NCI-H748 treated with DMSO at 0.1 percent for 48 hours (cell line): ENCODE measurements at regions not wholly inside any gene's neighbourhood (a gene's known extent, or its start where the extent isn't known, plus 50 kb on each side); places are given as distances from the start of the nearest gene placed in this dataset.
"Not testable (repeated sequence)": the region's sequence is repeated elsewhere in the genome, so short reads cannot be mapped to it uniquely, and the experiment has no call there.

ENCODE experiments used
- DNase-seq: peaks from one replicate; lab custom pipeline; 2025; lab: John Stamatoyannopoulos, UW

DNA sequence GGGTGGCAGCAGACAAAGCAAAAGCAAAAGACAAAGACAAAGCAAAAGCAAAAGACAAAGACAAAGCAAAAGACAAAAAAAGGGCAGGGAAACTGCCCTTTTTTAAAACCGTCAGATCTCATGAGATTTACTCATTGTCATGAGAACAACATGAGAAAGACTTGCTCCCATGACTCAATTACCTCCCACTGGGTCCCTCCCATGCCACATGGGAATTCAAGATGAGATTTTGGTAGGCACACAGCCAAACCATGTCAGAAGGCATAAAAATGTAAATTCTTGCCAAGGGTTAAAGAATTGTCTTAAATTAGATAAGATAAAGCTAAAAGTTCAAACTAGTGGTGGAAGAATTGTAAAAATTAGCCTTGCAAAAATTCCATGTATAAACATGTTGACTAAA, 419.7 kb downstream of the TRAM1L1 start:
- DNase-seq: no peak

DNA sequence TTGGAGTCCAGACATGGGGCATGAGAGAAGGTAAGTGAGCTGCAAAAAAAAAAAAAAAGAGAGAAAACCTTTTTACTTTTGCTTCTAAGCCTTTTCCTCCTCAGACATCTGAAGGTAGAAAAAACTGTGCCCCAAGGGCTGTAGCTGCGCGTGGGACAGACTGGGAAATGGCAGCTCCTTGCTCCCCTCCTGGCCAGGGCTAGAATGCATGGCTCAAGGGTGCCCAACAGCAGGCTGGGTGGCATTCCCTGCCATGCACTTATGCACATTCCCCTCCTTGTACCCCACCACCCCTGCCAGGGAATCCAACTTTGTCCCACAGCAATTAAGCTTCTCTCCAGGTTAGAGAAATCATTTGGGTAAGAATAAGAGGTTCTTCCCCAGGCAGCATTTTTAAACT, 421.2 kb downstream of the TRAM1L1 start:
- no peak for DNase-seq

DNA sequence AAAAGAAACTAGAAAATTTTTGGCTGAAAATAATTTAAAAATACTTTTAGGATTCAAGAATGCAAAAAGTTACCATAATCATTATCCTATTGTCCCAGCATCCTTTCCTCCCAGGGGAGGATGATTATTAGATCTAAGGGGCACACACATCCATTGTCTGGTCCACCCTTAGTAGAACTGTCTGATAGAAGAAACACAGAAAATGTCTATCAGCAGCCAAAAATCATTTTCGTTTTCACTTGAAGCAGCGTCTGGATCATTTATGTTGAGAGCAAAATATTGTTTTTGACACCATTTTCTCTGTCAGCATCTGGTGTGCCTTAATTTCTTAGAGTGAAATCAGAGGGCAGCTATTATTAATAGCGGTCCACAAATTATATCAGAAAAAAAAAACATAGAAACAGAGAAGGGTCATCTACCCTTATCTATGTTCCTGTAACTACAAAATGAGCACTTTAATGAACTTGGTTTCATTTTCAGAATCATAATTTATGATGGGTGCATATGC, 446.3 kb downstream of the TRAM1L1 start:
- DNase-seq: no peak

DNA sequence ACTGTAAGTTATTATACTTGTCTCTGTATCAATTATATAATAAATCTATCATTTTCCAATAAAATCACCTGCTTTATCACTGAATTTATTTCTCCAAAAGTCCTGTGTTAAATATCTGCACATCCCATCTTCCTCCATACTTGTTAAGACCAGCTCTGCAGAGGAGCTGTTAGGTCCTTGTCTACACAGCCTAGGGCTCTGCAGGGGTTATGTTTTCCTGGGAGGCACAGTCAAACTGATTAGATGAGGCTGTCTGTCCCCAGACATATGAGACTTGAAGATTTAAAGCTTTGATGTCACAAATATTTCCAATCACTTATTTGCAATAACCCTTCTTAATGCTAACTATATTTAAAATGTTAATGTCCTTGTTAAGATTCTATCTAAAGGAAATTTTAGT, 446.8 kb downstream of the TRAM1L1 start:
- DNase-seq: no peak

DNA sequence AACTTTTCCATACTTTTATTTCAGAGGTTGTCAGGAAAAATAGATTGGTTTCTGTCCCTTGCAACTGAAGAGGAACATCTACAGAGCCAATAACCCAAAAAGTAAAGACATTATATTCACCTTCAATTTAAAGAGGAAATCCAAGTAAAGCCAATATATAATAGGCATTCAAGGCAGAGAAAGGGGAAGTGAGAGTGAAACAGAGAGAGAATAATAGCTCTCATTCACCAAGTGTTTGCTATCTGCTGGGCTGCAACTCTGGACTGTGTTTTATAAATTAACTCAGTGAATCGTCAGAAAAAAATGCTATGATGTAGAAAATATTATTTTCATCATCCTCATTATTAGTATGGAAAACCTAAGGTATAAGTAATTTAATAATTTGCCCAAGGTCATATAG, 448.5 kb downstream of the TRAM1L1 start:
- DNase-seq: no peak

DNA sequence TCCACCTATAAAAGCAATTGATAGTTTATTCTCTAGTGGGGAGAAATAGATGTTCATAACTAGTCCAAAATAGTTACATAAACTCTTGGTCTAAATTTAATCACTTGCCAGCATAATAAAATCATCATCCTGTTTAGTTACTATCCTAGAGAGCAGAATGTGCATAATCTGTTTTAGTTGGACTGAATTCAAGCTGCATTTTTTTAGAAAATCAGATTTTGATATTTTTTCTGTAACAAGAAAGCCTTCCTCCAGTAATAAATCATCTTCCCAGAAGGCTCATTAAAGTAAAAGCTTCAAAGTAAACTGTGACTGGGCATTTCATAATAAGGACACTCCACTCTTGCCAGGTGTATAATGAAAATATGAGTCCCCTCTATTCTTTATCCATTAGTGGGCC, 453.1 kb downstream of the TRAM1L1 start:
- DNase-seq: no peak

DNA sequence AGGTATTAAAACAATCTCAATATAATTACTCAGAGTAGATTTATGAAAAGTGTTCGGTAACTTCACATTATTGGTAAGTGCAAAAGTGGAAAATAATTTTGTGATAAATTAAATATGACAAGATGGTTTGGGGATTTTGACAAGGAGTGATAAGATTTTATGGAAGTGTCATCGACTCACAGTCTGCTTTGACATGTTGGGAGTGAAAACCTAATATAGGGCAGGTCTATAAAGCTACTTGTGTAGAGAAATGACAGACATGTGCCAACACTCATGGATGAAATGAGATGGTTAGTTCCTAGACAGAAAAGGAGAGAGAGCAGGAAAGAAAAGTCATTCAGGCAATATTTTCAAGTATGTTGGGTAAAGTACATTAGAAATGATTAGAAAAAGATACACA, 456.8 kb downstream of the TRAM1L1 start:
- no peak for DNase-seq

DNA sequence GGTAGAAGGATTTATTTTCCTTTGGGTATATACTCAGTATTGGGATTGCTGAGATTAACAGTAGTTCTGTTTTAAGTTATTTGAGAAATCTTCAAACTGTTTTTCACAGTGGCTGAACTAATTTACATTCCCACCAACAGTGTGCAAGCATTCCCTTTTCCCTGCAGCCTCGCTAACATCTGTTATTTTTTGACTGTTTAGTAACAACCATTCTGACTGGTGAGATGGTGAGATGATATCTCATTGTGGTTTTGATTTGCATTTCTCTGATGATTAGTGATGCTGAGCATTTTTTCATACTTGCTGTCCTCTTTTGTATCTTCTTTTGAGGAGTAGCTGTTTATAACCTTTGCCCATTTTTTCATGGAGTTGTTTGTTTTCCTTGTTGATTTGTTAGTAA, 457.8 kb downstream of the TRAM1L1 start:
- no peak for DNase-seq

DNA sequence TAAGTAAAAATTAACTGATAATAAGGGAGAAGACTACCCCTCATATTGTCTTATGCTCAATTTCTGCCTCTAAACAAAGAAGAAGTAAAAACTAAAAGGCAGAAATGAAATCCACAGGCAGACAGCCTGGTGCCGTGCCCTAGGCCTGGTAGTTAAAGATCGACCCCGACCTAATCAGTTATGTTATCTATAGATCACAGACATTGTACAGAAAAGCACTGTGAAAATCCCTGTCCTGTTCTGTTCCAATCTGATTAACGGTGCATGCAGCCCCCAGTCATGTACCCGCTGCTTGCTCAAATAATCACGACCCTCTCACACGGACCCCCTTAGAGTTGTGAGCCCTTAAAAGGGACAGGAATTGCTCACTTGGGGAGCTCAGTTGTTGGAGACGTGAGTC, 465.9 kb downstream of the TRAM1L1 start:
- DNase-seq: not testable (repeated sequence)

DNA sequence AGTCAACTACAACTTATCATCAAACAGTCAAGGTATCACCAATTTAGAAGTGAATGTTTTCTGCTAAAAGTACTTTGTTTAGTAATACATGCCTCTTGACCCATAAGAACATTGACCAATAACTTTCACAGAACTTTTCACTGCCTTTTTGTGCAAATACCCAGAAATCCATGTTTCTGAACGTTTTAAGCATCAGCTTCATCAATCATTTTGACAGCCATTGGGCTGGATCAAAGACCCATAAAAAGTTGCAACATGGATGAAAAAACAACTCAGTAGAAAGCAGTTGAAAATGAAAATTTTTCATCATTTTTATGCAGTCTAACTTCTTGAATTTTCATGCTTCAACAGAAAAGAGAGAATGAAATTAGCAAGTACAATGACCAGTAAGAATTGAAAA, 466.7 kb downstream of the TRAM1L1 start:
- DNase-seq: no peak

DNA sequence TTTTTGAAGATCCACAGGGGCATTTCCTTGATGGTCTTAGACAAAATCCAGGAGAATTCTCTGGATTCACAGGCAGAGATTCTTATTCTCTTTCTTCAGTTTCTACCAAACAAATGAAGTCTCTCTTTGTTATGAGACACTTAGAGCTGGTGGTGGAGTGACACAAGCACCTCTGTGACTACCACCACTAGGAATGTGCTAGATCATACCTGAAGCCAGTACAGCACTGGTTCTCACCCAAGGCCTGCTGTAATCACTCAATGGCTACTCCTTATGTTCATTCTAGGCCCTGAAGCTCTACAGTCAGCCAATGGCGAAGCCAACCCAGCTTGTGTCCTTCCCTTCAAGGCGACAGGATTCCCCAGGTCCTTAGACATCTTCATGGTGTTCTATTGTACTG, 482.3 kb downstream of the TRAM1L1 start:
- no peak for DNase-seq

DNA sequence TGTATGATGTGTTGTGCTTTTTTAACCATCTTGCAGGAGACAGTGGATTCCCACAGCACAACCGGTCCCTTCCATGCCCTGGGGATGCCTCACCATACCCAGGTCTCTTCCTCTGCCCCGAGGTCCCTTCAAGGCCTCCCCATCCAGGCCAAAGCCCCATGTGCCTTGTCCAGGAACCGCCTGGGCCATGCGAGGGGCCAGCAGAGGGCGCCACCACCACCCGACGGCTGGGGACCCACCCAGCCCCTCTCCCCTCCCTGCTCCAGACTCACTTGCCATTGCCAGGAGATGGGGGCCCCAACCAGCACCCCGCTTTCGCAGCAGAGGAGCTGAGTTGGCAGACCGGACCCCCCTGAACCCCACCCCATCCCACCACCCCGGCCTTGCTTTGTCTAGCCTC, 485.5 kb downstream of the TRAM1L1 start:
- no peak for DNase-seq

DNA sequence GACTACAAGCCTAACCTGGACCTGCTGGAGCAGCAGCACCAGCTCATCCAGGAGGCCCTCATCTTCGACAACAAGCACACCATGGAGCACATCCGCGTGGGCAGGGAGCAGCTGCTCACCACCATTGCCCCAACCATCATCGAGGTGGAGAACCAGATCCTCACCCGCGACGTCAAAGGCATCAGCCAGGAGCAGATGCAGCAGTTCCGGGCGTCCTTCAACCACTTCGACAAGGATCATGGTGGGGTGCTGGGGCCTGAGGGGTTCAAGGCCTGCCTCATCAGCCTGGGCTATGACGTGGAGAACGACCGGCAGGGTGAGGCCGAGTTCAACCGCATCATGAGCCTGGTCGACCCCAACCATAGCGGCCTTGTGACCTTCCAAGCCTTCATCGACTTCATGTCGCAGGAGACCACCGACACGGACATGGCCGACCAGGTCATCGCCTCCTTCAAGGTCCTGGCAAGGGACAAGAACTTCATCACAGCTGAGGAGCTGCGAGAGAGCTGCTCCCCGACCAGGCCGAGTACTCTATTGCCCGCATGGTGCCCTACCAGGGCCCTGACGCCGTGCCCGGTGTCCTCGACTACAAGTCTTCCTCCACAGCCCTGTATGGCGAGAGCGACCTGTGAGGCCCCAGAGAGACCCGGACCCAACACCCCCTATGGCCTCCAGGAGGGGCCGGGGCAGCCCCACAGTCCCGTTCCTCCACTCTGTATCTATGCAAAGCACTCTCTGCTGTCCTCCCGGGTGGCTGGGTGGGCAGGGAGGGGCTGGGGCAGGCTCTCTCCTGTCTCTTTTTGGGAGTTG, 486.2 kb downstream of the TRAM1L1 start:
- no peak for DNase-seq

DNA sequence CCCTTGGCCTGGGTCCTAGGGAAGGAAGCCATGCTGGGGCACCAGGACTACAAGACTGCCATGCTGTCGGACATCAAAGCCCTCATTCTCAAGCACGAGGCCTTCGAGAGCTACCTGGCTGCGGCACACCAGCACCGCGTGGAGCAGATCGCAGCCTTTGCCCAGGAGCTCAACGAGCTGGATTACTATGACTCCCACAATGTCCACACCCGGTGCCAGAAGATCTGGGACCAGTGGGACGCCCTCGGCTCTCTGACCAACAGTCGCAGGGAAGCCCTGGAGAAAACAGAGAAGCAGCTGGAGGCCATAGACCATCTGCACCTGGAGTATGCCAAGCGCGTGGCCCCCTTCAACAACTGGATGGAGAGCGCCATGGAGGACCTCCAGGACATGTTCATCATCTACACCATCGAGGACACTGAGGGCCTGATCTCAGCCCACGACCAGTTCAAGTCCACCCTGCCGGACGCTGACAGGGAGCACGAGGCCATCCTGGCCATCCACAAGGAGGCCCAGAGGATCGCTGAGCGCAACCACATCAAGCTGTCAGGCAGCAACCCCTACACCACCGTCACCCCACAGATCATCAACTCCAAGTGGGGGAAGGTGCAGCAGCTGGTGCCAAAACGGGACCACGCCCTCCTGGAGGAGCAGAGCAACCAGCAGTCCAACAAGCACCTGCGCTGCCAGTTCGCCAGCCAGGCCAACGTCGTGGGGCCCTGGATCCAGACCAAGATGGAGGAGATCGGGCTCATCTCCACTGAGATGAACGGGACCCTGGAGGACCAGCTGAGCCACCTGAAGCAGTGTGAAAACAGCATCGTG, 487.0 kb downstream of the TRAM1L1 start:
- DNase-seq: no peak

DNA sequence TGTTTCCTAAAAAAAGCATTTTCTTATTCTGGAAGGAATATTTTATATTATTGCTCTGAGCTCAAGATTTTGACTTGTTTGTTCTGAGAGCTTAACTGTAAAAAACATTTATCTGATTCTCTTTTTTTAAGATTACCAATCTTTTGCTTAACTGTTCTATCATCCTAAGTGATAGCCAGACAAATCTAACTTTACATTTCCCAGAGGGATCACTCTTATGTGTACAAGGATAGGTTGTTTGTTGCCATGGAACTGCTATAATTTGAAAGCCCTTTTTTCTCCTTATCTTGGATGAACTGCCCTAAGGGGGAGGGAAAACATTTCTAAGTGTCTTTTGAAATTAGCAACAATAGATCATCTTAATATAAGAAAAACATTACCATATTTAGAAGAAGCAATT, 494.7 kb downstream of the TRAM1L1 start:
- DNase-seq: no peak

DNA sequence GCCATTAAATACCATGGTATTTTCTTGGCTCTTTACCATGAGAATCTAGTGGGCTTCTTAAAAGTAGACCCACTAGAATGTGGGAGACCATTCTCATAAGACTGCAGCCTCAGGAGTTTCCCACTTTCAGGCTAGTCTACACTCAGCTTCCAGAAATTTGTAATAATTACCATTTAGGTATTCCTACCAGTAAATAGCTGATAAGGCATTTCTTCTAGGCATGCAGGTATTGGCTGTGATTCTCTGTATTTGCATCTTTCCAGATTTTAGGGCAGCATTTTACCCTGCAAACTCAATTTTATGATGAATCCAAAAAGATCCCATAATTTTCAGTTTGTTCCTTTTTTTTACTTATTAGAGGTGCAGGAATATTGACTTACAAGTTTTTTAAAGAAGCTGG, 496.6 kb downstream of the TRAM1L1 start:
- no peak for DNase-seq

DNA sequence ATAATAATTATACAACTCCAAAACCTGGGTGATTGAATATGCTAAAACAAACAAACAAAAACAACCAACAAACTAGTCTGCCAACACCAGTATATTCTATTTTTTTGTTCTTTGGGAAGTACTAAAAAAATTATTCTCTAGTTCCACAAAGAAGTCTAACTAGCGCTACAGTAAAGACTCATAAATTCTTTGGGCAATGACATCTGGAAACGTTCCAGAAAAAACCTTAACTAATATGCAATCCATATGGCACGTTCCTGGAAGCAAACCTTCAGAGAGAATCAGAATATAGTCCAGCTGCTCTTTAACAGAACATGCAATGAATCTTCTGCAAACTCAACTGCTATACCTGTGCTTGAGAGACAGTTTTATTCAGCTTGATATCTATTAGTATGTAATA, 500.1 kb downstream of the TRAM1L1 start:
- no peak for DNase-seq

DNA sequence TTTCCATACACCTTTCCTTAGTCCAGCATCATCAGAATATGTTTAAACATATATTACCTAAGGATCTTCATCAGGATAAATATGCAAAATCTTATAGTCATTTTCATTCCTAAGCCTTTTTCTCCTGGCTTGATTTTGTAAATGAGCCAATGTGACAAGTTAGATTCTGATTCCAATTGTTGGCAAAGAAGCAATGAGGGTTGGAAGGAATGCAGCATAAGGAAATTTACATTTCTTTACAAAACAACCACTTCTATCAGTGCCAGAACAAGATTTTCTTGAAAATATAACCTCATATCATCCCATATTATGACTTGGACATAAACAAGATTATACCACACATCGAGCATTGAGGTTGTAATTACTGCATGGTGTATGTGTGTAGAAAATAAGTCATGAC, 508.1 kb downstream of the TRAM1L1 start:
- DNase-seq: no peak

DNA sequence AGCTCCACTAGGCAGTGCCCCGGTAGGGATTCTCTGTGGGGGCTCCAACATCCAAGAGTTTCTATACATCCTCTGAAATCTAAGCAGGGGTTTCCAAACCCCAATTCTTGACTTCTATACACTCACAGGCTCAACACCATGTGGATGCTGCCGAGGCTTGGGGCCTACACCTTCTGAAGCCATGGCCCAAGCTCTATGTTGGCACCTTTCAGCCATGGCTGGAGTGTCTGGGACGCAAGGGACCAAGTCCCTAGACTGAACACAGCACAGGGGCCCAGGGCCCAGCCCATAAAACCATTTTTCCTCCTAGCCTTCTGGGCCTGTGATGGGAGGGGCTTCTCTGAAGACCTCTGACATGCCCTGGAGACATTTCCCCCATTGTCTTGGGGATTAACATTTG, 511.8 kb downstream of the TRAM1L1 start:
- no peak for DNase-seq

DNA sequence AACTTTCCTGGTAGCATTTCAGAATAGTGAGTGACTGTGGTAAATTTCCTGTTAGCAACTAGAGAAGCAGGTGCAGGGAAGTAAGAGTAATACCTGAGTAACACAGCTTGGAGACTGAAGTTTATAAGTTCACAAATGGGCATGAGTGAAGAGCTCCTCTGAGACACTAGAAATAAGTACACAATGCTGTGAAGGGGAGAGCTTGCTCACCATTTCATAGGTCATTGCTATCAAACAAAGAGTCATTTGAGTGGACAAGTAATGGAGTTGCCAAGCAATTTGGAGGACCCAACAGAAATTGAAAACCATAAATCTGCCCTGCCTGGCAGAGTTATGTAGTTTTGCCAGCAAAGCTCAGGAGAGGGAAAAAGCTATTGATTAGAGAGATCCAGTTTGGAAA, 523.6 kb downstream of the TRAM1L1 start:
- peak; percentile 17 for DNase-seq

DNA sequence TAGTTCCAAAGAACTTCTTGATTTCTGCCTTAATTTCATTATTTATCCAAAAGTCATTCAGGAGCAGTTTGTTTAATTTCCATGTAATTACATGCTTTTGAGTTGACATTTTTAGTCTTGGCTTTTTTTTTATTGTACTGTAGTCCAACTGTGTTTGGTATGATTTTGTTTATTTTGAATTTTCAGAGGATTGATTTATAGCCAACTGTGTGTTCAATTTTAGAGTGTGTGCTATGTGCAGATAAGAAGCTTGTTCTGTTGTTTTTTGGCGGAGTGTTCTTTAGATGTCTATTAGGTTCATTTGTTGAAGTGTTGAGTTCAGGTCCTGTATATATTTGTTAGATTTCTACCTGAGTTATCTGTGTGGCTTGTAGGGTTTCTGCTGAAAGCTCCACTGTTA, 533.6 kb downstream of the TRAM1L1 start:
- no peak for DNase-seq

DNA sequence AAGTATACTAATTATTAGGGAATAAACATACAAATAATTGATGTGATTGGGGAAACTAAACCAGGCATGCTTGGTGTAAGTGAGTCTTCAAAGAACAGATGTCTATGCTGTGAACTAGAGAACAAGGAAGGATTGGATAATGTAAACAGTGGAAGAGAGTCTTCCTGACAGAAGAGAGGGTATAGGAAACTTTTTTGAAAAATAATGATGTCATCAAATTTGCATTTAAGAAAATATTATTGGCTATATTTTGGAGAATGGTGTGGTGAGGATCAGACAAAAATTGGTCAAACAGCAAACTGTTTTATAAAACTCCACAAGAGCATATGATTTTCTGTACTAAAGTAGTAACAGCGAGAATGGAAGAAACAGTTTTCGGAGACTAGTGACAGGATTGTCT, 537.7 kb downstream of the TRAM1L1 start:
- DNase-seq: no peak

DNA sequence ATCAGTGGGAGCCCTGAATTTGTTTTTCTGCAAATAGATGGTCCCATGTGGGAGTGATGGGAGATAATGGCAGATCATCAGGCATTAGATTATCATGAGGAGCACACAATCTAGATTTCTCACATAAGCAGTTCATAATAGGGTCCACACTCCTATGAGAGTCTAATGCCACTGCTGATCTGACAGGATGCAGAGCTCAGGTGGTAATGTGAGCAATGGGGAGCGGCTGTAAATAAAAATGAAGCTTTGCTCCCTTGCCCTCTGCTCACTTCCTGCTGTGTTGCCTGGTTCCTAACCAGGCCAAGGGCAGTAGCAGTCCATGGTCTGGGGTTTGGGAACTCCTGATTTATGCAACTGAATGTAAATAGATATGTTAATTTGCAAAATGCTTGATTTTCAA, 538.6 kb downstream of the TRAM1L1 start:
- no peak for DNase-seq
